Central memory CD4-positive, alpha-beta T cell (primary cell): ENCODE measurements at regions not wholly inside any gene's neighbourhood (a gene's known extent, or its start where the extent isn't known, plus 50 kb on each side); places are given as distances from the start of the nearest gene placed in this dataset.
"Not testable (repeated sequence)": the region's sequence is repeated elsewhere in the genome, so short reads cannot be mapped to it uniquely, and the experiment has no call there.

Experiments used
- DNase-seq: peaks from one replicate; pipeline ENCODE4 v3.0.0; 2022

GRCh38 chr7:86366946-86367345, 276.8 kb upstream of the GRM3 start:
- DNase-seq, result no peak

DNA sequence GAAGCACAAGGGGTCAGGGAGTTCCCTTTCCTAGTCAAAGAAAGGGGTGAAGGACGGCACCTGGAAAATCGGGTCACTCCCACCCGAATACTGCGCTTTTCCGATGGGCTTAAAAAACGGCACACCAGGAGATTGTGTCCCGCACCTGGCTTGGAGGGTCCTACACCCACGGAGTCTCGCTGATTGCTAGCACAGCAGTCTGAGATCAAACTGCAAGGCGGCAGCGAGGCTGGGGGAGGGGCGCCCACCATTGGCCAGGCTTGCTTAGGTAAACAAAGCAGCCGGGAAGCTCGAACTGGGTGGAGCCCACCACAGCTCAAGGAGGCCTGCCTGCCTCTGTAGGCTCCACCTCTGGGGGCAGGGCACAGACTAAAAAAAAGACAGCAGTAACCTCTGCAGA, 303.3 kb upstream of the GRM3 start:
- not testable (repeated sequence) for DNase-seq

- no peak for DNase-seq
Measured at GRCh38 chr7:86339051-86339450, 304.7 kb upstream of the GRM3 start.

GRCh38 chr7:86328801-86329433, 314.8 kb upstream of the GRM3 start:
- no peak for DNase-seq

DNA sequence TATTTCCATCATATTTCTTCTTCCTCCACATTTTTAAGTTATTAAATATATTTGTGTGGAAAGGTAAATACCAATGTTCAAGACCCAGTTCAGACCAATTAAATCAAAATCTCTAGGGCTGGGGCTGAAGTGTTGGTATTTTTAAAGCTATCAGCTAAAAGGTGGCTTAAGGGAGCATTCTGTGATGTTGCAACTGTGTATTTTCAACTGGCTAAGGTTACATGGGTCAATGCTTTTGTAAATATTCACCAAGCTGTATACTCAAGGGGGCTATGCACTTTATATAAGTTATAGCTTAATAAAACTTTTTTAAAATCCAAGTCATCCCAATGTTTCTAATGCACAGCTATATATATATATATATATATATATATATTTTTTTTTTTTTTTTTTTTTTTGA, 316.9 kb upstream of the GRM3 start:
- no peak for DNase-seq

- DNase-seq, result no peak
Measured at GRCh38 chr7:86320889-86321288, 322.8 kb upstream of the GRM3 start.

GRCh38 chr7:86320341-86320740, 323.4 kb upstream of the GRM3 start:
- no peak for DNase-seq

- no peak for DNase-seq
Measured at GRCh38 chr7:86313842-86314241, 329.9 kb upstream of the GRM3 start.

- no peak for DNase-seq
Measured at GRCh38 chr7:86301301-86301700, 342.4 kb upstream of the GRM3 start.

GRCh38 chr7:86295526-86295925, 348.2 kb upstream of the GRM3 start:
- no peak for DNase-seq

- no peak for DNase-seq
Measured at GRCh38 chr7:86282014-86282682, 361.6 kb upstream of the GRM3 start.

GRCh38 chr7:86280150-86280549, 363.6 kb upstream of the GRM3 start:
- DNase-seq, result no peak

DNA sequence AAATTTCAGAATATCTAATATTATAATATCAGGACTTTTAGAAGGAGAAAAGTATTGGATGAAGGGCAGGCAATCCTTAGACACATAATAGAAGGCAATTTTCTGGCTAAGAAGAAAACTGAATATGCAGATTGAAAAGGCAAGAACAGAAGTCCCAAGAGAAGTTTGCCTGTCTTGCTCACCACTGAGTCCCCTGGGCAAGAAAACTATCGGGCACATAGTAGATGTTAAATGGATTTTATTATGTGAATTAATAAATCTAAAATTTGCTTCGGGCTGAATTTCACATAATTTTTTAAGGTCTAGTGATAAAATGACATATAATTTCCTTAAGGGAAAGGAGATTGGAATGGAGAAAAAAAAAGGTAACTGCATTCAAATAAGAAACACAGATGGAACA, 380.9 kb upstream of the GRM3 start:
- DNase-seq, result no peak

DNA sequence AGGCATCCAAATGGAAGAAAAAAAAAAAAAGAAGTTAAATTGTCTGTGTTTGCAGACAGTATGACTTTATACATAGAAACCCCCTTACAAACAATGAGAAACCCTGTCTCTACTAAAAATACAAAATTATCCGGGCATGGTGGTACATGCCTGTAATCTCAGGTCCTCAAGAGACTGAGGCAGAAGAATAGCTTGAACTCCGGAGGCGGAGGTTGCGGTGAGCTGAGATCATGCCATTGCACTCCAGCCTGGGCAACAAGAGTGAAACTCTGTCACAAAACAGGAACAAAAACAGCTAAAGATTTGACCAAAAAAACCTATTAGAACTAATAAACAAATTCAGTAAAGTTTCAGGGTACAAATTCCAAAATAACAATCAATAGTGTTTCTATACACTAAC, 385.8 kb upstream of the GRM3 start:
- DNase-seq, result no peak

GRCh38 chr7:86252406-86252805, 391.3 kb upstream of the GRM3 start:
- no peak for DNase-seq

GRCh38 chr7:86248977-86249376, 394.7 kb upstream of the GRM3 start:
- no peak for DNase-seq

GRCh38 chr7:86243171-86243570, 400.5 kb upstream of the GRM3 start:
- no peak for DNase-seq

DNA sequence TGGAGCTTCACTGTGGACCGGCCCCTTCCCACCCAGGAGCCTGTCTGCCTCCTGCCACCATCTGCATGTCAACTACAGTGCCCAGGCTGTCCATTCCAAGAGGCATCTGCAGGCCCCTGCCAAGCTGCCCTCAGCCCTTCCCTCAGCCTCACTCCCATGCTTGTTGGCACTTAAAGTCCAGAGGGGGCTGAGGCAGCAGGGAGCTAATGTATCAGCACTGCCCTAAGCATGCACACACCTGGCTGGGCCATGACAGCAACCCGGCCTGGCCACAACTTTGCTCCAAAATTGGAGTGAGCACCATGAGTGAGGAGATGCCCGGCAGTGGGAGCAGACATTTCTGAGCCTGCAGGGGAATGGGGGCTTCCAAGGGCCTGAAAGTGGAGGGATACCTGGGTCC, 417.5 kb upstream of the GRM3 start:
- DNase-seq, result no peak

- DNase-seq, result no peak
Measured at GRCh38 chr7:86222806-86223205, 420.9 kb upstream of the GRM3 start.

DNA sequence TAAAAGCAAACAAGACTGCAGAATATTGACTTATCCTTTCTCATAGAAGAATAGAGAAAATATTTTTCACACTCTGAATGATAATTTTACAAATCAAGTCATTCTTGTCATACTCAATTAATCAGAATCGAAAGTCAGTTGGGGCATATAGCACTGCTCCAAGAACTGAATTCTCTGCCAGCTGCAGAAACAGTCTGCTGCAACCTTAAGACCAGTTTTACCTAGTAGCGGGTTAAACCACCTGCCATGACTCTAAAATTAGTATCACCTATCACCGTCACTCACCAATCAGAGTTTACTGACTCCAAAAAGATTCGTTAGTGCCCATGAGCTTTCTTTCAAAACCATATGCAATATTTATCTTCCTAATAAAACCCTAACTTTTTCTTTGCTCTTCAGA, 429.0 kb upstream of the GRM3 start:
- no peak for DNase-seq

- no peak for DNase-seq
Measured at GRCh38 chr7:86212976-86213375, 430.7 kb upstream of the GRM3 start.

DNA sequence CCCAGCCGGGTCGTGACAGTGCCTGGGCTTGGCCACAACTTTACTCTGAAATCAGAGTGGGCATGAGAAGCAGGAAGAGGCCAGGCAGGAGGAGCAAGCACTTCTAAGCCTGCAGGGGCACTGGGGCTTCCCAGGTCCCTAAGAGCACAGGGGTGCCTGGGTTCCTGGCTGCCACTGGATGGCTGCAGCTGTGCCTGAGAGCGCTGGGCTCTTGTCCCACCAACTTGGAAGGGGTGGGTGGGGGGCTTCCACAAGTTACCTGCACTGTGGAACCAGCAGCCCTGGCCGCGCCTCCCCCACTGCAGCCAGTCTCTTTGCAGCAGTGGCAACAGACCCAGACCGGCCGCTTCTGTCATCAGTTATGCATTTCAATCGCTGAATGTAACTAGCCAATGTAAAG, 434.7 kb upstream of the GRM3 start:
- no peak for DNase-seq

GRCh38 chr7:86207740-86208139, 436.0 kb upstream of the GRM3 start:
- DNase-seq, result no peak

GRCh38 chr7:86202833-86203232, 440.9 kb upstream of the GRM3 start:
- DNase-seq, result no peak

DNA sequence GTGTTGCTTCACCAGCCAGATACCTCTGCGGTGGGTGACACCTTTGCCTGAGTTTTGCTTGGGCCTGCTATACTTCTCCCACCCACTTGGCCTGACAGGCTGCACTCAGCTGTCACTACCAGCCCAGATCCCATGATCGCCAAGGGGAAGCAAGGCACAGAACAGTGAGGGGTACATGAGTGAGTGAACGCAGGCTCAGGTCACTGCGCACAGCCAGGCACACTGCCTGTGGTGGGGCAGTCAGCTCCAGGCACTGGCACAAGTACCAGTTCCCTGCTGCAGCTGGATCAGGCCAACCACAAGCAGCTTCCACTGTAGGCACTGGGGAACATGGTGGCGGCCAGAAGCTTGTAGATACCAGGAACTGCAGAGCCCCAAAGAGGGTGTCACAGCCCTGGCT, 441.9 kb upstream of the GRM3 start:
- no peak for DNase-seq
